NCI-H82 treated with DMSO at 0.1 percent for 48 hours (cell line): ENCODE measurements at regions not wholly inside any gene's neighbourhood (a gene's known extent, or its start where the extent isn't known, plus 50 kb on each side); places are given as distances from the start of the nearest gene placed in this dataset.

Source experiments
- DNase-seq: peaks from one replicate; lab custom pipeline; 2025; ENCODE audit not compliant: unreplicated experiment; lab: John Stamatoyannopoulos, UW

DNA sequence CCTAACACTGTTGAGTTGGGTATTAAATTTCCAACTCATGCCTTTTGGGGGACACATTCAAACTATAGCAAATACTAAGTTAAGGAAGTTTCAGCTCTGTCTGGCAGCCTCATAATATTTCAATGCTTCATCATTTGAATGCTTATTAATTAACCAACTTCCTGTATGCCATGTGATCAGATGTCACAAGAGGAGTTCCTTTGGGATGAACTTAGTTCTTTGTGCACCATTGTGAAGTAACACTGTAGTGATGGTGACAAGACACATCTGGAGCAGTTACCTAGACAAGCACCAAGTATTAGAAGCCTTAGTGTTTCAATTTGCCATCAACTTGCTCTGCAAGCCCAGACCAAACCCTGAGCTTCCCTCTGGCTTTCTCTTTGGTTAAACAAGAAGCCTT, 90.7 kb upstream of the IL12B start:
- DNase-seq = no peak

DNA sequence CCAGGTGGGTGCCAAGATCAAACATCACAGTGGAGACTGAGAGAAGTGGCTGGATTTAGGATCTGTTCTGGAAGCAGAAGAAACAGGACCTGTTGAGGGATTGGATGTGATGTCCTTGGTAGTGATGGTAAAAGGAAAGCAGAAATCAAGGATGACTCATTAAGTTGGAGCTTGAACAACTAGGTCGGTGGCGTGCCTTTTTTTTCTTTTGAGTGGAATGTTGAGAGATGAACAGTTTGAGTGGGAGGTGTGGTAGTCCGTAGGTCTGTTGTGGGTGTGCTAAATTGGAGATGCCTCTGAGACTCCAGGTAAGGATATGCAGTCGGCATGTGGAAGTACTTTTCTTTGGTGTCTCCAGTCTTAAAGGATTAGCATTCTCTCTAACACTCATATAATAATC, 92.1 kb upstream of the IL12B start:
- DNase-seq = no peak

DNA sequence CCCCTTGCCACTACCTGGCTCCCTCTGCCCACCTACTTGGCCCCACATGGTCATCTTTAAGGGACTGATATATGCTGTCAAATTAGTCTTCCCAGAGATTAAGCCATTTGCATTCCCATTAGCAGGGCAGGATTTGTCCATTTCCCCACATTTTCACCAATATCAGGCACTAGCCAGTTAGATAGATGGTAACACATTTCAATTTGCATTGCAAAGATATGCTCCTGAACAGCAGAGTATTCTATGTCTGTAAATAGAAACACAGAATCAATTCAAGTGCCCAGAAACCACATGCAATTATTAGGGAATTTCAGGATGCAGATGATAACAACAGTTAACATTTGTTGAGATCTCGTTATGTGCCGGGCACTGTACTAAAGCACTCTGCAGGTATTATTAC, 92.6 kb upstream of the IL12B start:
- no peak for DNase-seq

DNA sequence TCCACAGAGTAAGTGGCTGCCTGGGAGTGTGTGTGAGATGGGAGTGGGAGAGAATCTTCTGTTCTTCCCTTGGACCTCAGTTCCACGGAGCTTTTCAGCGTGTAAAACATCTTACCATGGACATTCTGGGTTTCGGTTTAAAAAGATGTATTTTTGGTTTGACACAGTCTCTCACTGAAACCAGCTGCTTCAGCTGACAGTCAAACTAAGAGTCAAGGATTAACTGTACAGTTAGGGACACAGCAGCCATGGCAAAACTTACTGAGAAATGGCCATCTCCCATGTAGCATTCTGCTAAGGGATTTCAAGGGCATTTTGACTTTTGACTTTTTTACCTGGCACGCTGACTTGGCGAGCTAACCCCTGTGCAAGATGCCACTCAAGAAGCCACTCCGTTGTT, 93.8 kb upstream of the IL12B start:
- no peak for DNase-seq

DNA sequence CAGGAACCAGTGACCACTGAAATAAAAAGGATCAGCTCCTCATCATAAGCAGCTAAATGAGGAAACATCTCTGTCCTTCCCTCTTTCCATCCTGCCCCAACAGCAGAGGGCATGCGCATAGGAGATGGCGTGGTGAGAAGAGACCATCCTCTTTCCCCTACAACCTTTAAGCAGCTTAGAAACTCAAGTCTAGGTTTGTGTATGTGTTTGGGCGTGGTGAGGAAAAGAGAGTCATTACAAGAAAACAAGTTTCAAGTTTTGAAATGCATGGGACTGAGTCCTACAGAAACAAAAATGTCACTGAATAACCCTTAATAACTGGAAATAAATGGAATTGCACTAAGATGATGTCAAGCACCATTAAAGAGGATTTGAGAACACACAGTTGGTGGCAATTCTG, 96.4 kb upstream of the IL12B start:
- DNase-seq = no peak

DNA sequence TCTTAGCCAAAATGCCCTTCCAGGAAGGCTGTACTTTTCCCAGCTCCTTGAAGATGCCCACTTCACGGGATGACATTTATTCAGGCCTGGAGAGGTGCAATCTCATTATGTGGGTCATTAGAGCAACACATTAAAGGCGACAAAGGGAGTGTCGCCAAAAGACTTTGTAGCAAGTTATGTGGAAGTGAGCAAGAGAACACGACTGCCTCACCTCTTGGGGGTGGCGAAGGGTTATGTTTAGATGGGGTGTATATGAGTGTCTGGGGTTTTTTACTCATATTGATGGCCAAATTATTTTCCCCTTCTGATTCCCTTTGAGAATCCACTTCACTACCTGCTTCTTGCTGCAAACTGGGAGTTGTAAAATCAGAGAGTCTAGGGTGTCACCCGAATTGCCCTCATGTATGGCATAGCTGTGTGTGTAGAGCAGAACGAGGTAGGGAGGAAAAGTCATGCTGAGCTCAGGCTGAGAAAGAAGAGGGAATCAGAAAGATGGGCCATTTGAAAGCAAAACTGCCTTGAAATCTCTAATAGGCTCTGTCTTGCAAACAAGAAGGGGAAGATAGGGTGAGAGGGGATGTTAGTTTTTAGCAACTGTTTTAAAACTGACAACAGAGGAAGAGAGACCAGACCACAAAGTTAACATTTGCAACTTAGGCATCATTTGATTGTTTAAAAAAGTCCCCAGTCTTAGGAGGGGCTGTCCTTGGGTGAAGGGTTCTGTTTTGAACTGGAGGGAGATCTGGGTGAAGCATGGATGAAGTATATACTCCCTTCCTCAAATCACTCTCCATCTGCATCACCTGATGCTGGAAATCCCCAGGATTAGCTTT, 97.1 kb upstream of the IL12B start:
- no peak for DNase-seq

DNA sequence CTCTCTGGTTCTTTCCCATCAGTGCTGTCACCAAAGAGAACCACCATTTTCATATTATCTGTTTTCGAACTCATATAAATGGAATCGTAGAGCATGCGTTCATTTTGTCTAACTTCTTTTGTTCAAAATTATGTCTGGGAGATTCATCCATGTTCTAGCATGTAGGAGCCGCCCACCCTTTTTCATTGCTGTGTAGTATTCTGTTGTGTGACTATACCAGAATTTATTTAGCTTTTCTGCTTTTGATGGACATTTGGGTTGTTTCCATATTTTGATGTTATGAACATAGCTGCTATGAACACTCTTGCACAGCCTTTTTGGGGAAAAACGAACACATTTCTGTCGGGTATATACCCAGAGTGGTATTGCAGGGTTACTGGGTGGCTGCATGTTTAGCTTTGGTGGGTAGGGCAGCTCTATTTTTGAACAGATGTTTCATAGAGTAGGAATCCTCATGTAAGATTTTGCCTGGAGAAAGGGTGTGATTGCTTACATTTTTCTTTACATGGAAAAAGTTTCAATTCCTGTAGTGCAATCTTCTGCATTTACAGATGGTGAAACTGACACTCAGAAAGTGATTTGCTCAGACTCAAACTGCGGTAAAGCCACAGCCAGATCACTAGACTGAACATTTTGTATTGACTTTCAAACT, 100.2 kb upstream of the IL12B start:
- no peak for DNase-seq

DNA sequence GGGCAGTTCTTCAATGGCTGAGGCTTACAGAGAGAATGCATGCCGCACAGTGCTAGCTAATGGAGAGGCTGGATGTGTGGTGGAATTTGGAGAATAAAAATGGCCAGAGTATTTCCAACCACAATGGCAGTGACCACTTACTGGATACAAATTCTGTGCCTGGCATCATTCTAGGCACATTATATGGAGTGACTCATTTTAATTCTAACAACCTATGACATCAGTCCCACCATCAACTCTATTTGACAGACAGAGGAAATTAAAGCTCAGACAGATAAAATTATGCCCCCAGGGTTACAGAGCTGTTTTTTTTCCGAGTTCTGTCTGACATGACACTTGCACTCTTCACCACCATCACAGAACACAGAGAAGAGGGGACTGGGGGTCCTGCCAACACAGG, 105.6 kb upstream of the IL12B start:
- DNase-seq = no peak

DNA sequence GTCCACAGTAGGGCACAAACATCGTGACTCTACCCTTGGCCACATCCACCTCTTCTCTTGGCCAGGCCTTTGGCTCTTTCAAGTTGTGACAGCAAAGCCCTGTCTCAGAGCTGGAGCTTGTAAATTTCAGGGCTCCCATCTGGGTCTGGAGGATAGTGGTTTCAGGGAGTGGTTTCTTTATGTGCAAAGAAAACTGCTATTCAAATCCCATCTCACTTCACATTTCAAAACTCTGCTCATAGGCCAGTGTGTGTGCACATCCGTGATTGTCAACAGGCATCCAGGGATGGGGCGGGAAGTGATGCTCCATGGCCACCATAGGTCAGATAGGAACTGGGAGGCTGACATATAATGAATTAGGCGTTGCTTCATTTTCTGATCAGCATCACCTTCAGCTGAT, 107.8 kb upstream of the IL12B start:
- DNase-seq = no peak

DNA sequence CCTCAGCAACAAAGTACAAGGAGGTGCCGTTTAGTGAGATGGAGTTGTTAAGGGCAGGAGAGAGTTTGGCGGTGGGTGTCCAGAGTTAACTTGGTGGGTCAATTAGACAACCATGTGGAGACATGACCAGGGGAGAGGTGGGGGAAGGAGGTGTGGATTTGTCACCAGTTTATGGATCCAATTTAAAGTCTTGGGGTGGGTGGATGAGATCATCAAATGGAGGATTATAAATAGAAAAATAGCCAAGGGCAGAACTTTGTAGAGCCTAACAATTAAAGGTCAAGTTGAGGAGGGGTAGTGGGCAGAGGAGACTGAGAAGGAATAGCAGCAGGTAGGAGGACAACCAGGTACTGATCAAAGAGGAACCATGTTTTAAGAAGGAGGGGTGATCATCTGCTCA, 108.7 kb upstream of the IL12B start:
- no peak for DNase-seq

DNA sequence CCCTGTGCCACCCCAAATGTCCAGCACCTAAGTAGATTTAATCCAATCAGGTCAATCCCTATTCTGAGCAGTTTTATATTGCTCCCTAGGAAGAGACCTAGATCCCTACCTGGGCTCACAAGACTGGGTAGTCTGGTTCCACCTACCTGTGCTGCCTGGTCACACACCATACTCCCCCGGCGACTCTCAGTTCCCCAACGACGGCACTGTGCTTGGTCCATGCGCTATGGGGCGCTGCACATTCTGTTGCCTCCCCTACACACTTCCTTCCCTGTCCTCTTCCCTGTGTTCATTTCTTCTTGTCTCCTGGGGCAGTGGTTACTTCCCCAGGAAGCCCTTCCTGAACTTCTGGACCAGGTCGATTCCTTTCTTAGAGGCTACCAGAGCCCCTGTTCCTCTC, 109.9 kb upstream of the IL12B start:
- no peak for DNase-seq

DNA sequence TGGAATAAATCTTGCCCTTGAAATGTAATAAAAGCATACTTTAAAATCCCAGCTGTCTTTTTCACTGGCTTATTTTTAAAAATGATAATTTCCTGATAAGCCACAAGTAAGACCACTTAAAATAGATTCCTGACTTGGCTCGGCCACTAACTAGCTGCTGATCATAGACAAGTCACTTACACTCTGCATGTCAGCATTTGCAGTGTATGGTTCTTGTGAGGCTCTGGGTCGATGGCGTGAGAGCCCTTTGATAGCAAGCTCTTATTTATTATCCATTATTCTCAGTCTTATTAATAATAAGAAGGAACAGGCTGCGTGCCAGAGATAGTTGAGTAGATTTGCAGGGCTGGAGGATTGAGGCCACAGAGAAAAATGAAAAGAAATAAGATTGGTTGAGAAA, 110.7 kb upstream of the IL12B start:
- no peak for DNase-seq

DNA sequence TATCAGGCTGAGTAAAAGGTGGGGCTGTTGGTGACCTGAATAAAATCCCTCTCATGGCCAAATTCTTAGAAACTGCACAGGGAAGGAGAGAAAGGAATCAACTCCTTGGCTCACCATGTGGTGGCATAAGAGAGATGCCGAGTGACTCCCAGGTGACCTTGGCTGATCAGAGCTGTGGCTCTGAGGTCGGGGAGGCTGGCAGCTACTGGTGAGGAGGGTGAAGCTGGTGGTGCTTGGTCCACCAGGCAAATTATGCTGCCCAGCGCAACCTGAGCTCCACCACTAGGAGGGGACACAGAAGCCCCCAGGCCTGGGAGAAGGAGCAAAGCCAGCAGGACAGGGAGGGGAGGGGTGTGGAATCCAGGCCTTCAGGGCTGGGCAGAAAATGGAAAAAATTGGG, 111.2 kb upstream of the IL12B start:
- no peak for DNase-seq

DNA sequence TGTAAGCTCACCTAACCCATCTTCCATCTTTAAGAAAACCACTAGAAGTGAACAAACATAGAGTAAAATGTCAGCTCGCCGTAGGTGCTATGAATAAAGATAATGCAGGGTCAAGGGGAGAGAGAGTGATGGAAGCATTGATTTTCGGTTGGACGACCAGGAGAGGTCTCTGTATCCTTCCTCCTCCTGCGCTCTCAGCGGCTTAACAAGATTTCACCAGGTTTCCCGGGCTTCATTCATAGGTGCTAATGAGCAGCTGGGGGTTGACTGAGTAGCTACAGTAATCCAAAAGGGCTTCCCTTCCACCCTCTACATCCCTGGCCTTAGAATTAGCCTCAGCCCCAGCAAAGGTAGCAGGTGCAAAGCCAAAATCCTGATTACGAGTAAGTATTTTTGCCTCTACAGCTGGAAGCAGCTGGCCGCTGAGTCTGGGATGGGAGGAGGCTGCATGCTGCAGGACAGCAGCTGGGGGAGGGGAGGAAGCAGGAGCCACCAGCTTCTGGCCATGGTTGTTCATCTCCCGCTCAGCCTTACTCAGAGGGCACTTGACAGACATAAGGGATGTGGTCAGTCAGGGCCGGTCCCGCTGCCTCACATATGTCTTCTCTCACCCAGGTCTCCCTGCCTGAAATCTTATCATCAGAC, 112.0 kb upstream of the IL12B start:
- peak; percentile 68 for DNase-seq

DNA sequence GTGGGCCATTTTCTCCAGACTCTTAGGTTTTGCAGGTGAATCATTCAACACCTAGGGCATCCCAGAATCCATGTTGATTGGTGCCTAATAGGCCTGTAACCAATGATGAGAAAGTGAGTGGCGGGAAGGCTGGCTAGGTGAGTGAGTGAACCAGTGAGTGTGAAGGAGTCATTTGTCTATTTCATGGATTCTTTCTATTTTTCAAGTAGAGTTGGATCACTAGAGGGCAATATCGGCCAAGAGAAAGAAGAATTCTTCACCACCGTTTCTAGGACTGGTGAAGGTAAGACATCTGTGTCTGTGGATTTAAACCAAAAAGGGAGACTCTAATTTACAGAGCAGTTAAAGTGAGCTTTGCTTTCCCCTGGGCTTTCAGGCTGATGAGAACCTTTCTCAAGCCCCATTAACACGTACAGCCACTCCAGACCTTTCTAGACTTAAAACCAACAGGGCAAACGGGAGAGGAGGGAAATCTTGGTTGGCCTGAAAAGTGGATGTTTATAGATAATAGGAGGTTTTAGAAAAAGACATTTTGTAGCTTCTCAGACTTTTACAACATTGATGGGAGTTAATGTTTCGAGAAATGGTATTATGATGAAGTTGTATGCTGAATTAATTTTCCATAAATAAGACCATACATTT, 114.3 kb upstream of the IL12B start:
- DNase-seq = peak; percentile 33

DNA sequence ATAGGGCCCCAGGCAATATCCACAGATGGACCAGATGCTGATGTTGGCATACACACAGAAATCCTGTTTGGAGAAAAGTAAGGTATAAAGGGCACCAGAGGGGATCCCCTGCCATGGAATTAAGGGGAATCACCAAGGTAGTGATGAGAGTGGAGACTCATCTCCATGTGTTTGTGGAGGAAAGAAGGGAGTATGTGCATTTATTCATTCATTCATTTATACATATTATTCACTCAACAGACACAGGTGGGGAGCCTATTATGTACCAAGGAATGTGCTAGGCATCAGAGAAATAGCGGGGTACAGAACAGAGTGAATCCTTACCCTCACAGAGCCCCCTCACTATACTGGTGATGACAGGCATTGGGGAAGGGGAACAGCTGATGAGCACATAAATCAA, 116.8 kb upstream of the IL12B start:
- no peak for DNase-seq

DNA sequence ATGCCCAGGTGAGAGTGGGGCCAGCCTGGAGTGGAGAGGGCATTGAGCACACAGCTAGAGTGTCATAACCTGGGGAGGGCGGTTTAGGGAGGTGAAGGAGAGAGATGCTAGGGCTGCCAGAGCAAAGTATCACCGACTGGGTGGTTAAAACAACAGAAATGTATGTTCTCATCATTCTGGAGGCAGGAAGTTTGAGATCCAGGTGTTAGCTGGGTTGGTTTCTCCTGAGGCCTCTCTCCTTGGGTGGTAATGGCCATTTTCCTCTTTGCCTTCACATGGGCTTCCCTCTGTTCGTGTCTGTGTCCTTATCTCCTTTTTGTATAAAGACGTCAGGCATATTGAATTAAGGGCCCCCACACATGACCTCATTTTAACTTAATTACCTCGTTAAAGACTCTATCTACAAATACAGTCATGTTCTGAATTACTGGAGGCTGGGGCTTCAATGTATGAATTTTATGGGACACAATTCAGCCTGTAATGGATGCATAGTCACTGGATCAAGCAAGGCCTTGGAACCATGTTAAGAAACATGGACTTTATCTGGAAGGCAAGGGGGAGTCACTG, 118.6 kb upstream of the IL12B start:
- DNase-seq = no peak

DNA sequence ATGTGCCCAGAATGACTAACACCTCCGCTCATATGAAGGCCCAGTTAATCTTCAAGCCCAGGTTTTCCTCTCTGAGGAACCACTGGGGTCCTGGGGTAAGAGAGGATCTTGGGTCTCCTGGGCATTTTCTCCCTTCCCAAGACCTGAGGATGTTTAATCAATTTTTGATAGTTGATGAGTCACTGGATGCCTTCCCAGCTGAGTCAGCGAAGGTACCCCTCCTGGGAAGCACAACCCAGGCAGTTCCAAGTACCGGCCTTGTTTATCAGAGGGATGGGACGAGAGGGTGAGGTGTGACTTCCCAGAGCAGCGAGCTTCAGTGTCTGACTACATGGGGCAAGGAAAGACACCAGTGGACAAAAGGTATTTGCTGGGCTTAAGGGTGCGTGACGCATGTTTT, 119.6 kb upstream of the IL12B start:
- no peak for DNase-seq

DNA sequence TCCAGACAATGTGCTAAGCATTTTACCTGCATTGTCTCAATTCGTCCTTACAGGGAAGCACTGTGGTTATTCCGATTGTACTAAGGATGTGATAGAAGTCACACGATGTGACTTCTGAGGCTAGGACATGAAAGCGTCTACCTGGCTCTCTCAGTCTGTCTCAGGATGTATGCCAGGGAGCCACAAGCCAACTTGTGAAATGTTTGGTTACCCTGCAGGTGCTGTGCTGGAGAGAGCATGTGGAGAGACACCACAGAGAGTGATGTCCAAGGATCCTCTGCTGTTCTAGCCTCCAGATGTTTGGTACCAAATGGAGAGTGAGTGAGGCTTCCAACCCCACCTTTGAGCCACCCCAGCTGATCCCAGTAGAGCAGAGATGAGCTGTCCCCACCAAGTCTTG, 120.1 kb upstream of the IL12B start:
- no peak for DNase-seq

DNA sequence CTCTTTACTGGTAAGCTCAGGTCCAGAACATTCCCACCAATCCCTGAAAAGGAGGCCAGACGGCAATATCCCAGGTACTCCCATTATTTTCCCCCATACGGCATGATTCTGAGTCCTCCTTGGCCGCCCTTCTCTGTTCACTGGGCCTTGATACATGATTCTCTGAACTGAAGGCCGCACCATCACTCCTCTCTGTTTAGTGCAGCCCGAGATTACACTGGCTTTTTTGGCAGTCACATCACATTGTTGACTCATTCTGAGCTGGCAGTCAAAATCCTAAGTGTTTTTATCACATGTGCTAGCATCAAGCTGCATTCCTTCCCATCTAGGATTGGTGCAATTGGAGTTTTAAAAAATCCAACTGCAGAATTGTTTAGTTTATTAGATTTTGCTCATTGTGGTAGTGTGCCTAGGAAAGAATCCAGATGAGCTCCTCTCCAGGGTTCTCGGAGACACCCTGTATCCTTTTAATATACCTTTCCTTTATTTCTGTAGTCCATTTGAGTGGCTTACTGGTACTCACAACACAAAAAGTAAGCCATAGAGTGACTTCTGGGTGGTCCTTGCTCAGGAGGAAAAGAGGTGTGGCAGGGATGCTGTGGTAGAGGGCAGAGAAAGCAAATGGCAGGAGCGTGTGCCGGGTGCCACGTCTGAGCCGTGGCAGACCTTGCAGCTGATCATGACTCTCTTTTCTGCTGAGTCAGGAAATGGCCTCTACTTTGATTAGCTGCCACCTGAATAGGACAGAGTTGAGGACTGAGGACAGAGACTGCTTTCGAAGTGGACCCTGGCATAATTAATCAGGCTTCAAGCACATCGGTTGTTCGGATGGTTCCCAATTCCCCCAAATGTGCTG, 121.1 kb upstream of the IL12B start:
- DNase-seq = no peak
